Activated CD4-positive, CD25-positive, alpha-beta regulatory T cell treated with anti-CD3 and anti-CD28 coated beads, Interleukin-2, amount 50 U/mL, for 16 hours (primary cell): ENCODE measurements at regions not wholly inside any gene's neighbourhood (a gene's known extent, or its start where the extent isn't known, plus 50 kb on each side); places are given as distances from the start of the nearest gene placed in this dataset.
"Not testable (repeated sequence)": the region's sequence is repeated elsewhere in the genome, so short reads cannot be mapped to it uniquely, and the experiment has no call there.

ENCODE experiments used
- DNase-seq: peaks from one replicate; pipeline ENCODE4 v3.0.0-alpha.2; 2020; ENCODE audit warnings: low read depth, low spot score

- no peak for DNase-seq
These were observed 831.5 kb upstream of the CITED2 start for GRCh38 chr6:140205795-140206593.

- DNase-seq = no peak
These were observed 829.7 kb upstream of the CITED2 start for GRCh38 chr6:140204154-140204553.

- DNase-seq = no peak
These were observed 829.3 kb upstream of the CITED2 start for GRCh38 chr6:140203661-140204147.

GRCh38 chr6:140202964-140203515, 828.6 kb upstream of the CITED2 start:
- no peak for DNase-seq

- no peak for DNase-seq
These were observed 827.5 kb upstream of the CITED2 start for GRCh38 chr6:140201787-140202458.

GRCh38 chr6:140193269-140193668, 818.8 kb upstream of the CITED2 start:
- DNase-seq = no peak

GRCh38 chr6:140192018-140192417, 817.6 kb upstream of the CITED2 start:
- no peak for DNase-seq

GRCh38 chr6:140189263-140189662, 814.8 kb upstream of the CITED2 start:
- not testable (repeated sequence) for DNase-seq

- DNase-seq = no peak
These were observed 811.5 kb upstream of the CITED2 start for GRCh38 chr6:140185991-140186390.

GRCh38 chr6:140183881-140184280, 809.4 kb upstream of the CITED2 start:
- DNase-seq = no peak

- no peak for DNase-seq
These were observed 808.4 kb upstream of the CITED2 start for GRCh38 chr6:140182821-140183220.

GRCh38 chr6:140181876-140182275, 807.4 kb upstream of the CITED2 start:
- DNase-seq = no peak

GRCh38 chr6:140180306-140180705, 805.9 kb upstream of the CITED2 start:
- no peak for DNase-seq

GRCh38 chr6:140178935-140179334, 804.5 kb upstream of the CITED2 start:
- no peak for DNase-seq

- DNase-seq = no peak
These were observed 804.1 kb upstream of the CITED2 start for GRCh38 chr6:140178520-140178919.

- no peak for DNase-seq
These were observed 801.9 kb upstream of the CITED2 start for GRCh38 chr6:140176306-140176705.

- no peak for DNase-seq
These were observed 801.0 kb upstream of the CITED2 start for GRCh38 chr6:140175486-140175885.

GRCh38 chr6:140174524-140174923, 800.1 kb upstream of the CITED2 start:
- no peak for DNase-seq

GRCh38 chr6:140168365-140168764, 793.9 kb upstream of the CITED2 start:
- no peak for DNase-seq

GRCh38 chr6:140160909-140161308, 786.5 kb upstream of the CITED2 start:
- DNase-seq = no peak

GRCh38 chr6:140160494-140160893, 786.0 kb upstream of the CITED2 start:
- DNase-seq = no peak

GRCh38 chr6:140156131-140156530, 781.7 kb upstream of the CITED2 start:
- no peak for DNase-seq
